Kidney capillary endothelial cell (primary cell): ENCODE measurements at regions not wholly inside any gene's neighbourhood (a gene's known extent, or its start where the extent isn't known, plus 50 kb on each side); places are given as distances from the start of the nearest gene placed in this dataset.
"Not testable (repeated sequence)": the region's sequence is repeated elsewhere in the genome, so short reads cannot be mapped to it uniquely, and the experiment has no call there.

Source experiments
- DNase-seq: peaks from one replicate; pipeline ENCODE4 v3.0.0-alpha.2; 2018; ENCODE audit warnings: low spot score

- DNase-seq, result no peak
Observed at GRCh38 chr16:11414815-11415775, 69.8 kb downstream of the RMI2 start.

- no peak for DNase-seq
Observed at GRCh38 chr16:11416228-11417001, 71.2 kb downstream of the RMI2 start.

- no peak for DNase-seq
Observed at GRCh38 chr16:11417487-11417886, 72.2 kb downstream of the RMI2 start.

- no peak for DNase-seq
Observed at GRCh38 chr16:11418506-11418905, 73.2 kb downstream of the RMI2 start.

- not testable (repeated sequence) for DNase-seq
Observed at GRCh38 chr16:11420067-11420466, 74.8 kb downstream of the RMI2 start.

- no peak for DNase-seq
Observed at GRCh38 chr16:11420895-11421294, 75.6 kb downstream of the RMI2 start.

- no peak for DNase-seq
Observed at GRCh38 chr16:11422381-11423314, 77.4 kb downstream of the RMI2 start.

- DNase-seq, result peak; percentile 50
Observed at GRCh38 chr16:11423315-11424117, 78.3 kb downstream of the RMI2 start.

- no peak for DNase-seq
Observed at GRCh38 chr16:11424118-11424460, 78.8 kb downstream of the RMI2 start.

GRCh38 chr16:11425140-11425539 is 79.9 kb downstream of the RMI2 start:
- DNase-seq, result no peak

- DNase-seq, result no peak
Observed at GRCh38 chr16:11428623-11428953, 83.3 kb downstream of the RMI2 start.

GRCh38 chr16:11429123-11429522 is 83.9 kb downstream of the RMI2 start:
- DNase-seq, result no peak

- DNase-seq, result no peak
Observed at GRCh38 chr16:11429823-11430222, 84.6 kb downstream of the RMI2 start.

GRCh38 chr16:11430601-11431317 is 85.5 kb downstream of the RMI2 start:
- no peak for DNase-seq

GRCh38 chr16:11431915-11432465 is 86.7 kb downstream of the RMI2 start:
- DNase-seq, result peak; percentile 7

GRCh38 chr16:11432856-11433395 is 87.7 kb downstream of the RMI2 start:
- DNase-seq, result no peak

- DNase-seq, result no peak
Observed at GRCh38 chr16:11435576-11435975, 90.3 kb downstream of the RMI2 start.

- DNase-seq, result no peak
Observed at GRCh38 chr16:11437069-11437468, 91.8 kb downstream of the RMI2 start.

GRCh38 chr16:11439790-11440656 is 94.8 kb downstream of the RMI2 start:
- DNase-seq, result no peak
